ENCODE measurements at regions not wholly inside any gene's neighbourhood (a gene's known extent, or its start where the extent isn't known, plus 50 kb on each side); places are given as distances from the start of the nearest gene placed in this dataset.

DNA sequence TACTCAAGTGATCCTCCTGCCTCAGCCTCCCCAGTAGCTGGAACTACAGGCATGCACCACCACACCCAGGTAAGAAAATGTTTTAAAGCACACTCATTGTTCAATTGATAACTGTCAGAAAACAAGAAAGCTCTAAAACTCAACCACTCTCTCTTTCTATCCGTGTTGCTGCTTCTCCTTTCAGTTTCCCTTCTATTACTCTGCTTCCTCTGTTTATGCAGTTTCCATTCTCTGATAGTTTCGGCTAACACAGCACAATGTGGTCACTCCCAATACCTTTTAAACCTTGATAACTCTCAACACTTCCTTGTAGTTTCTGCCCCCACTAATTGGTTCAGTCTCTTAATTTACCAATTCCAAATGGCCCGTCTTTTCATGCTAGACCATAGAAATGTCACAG is 59.2 kb upstream of the NR4A3 start:
- DNase-seq: no peak
- TF ChIP-seq POLR2A (IDR thresholded peaks at IDR 0.05): no peak
- TF ChIP-seq, protein P1, sequence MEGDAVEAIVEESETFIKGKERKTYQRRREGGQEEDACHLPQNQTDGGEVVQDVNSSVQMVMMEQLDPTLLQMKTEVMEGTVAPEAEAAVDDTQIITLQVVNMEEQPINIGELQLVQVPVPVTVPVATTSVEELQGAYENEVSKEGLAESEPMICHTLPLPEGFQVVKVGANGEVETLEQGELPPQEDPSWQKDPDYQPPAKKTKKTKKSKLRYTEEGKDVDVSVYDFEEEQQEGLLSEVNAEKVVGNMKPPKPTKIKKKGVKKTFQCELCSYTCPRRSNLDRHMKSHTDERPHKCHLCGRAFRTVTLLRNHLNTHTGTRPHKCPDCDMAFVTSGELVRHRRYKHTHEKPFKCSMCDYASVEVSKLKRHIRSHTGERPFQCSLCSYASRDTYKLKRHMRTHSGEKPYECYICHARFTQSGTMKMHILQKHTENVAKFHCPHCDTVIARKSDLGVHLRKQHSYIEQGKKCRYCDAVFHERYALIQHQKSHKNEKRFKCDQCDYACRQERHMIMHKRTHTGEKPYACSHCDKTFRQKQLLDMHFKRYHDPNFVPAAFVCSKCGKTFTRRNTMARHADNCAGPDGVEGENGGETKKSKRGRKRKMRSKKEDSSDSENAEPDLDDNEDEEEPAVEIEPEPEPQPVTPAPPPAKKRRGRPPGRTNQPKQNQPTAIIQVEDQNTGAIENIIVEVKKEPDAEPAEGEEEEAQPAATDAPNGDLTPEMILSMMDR (IDR thresholded peaks at IDR 0.05): no peak
- Histone ChIP-seq H3K36me3 (no peaks in the 10 kb centered on the region), H3K4me3 (no peak overlapping the region), H3K27me3 (no peaks in the 10 kb centered on the region), H3K27ac (peak overlapping the region in 1 of 4 donors; percentile 21), H3K4me1 (no peaks in the 10 kb centered on the region), H3K9me3 (no peaks in the 10 kb centered on the region)

Small RNAs in the stretch of these regions (small RNA-seq; reads per million reads assigned to genes)
- gene AL137067.1: 0 reads per million in 2 donors
- 0 reads per million in 2 donors for gene AL137067.2
